GM21447 (cell line): ENCODE measurements at regions not wholly inside any gene's neighbourhood (a gene's known extent, or its start where the extent isn't known, plus 50 kb on each side); places are given as distances from the start of the nearest gene placed in this dataset.

Source experiments
- ATAC-seq: cut with Tn5 transposase; IDR thresholded peaks from one replicate; pipeline ENCODE4 v1.9.1; 2021; ENCODE audit not compliant: unreplicated experiment

- ATAC-seq = no peak
Measured at GRCh38 chr12:45585522-45586230, 143.8 kb upstream of the ARID2 start.

- ATAC-seq = no peak
Measured at GRCh38 chr12:45586486-45586885, 143.0 kb upstream of the ARID2 start.

GRCh38 chr12:45587012-45587411, 142.5 kb upstream of the ARID2 start:
- no peak for ATAC-seq

- ATAC-seq = no peak
Measured at GRCh38 chr12:45587877-45588533, 141.5 kb upstream of the ARID2 start.

- no peak for ATAC-seq
Measured at GRCh38 chr12:45590646-45591045, 138.9 kb upstream of the ARID2 start.

- ATAC-seq = no peak
Measured at GRCh38 chr12:45591635-45592034, 137.9 kb upstream of the ARID2 start.

GRCh38 chr12:45596366-45596765, 133.1 kb upstream of the ARID2 start:
- ATAC-seq = no peak

- ATAC-seq = no peak
Measured at GRCh38 chr12:45598336-45598735, 131.2 kb upstream of the ARID2 start.

- ATAC-seq = no peak
Measured at GRCh38 chr12:45598761-45599160, 130.7 kb upstream of the ARID2 start.

GRCh38 chr12:45599196-45599595, 130.3 kb upstream of the ARID2 start:
- no peak for ATAC-seq

GRCh38 chr12:45601390-45601789, 128.1 kb upstream of the ARID2 start:
- no peak for ATAC-seq

- no peak for ATAC-seq
Measured at GRCh38 chr12:45601888-45602287, 127.6 kb upstream of the ARID2 start.

- no peak for ATAC-seq
Measured at GRCh38 chr12:45605624-45606023, 123.9 kb upstream of the ARID2 start.

GRCh38 chr12:45611061-45611460, 118.4 kb upstream of the ARID2 start:
- ATAC-seq = no peak

- no peak for ATAC-seq
Measured at GRCh38 chr12:45611495-45611894, 118.0 kb upstream of the ARID2 start.

- no peak for ATAC-seq
Measured at GRCh38 chr12:45612044-45612794, 117.3 kb upstream of the ARID2 start.

GRCh38 chr12:45613296-45613695, 116.2 kb upstream of the ARID2 start:
- ATAC-seq = no peak

GRCh38 chr12:45613855-45614254, 115.7 kb upstream of the ARID2 start:
- ATAC-seq = no peak

- no peak for ATAC-seq
Measured at GRCh38 chr12:45615268-45615667, 114.2 kb upstream of the ARID2 start.

GRCh38 chr12:45619736-45620135, 109.8 kb upstream of the ARID2 start:
- no peak for ATAC-seq

- no peak for ATAC-seq
Measured at GRCh38 chr12:45621703-45622102, 107.8 kb upstream of the ARID2 start.
